H1 (cell line): ENCODE measurements at regions not wholly inside any gene's neighbourhood (a gene's known extent, or its start where the extent isn't known, plus 50 kb on each side); places are given as distances from the start of the nearest gene placed in this dataset.

Source experiments
- CTCF ChIA-PET: fragments of 300-600 bp; sonication (Branson Sonifier 250); formaldehyde crosslinking; loops from one replicate; lab custom pipeline; 2021; ENCODE audit not compliant: partially characterized antibody; lab: Charles Lee
- POLR2A ChIA-PET: fragments of 300-600 bp; sonication (Branson Sonifier 250); formaldehyde crosslinking; loops from one replicate; lab custom pipeline; 2021; ENCODE audit warnings: inconsistent platforms; ENCODE audit not compliant: partially characterized antibody; lab: Charles Lee
- DNase-seq, 2 experiments: peaks; one replicate each; pipeline versions ENCODE4 v3.0.0 to v3.0.0-alpha.2; 2010 to 2022; ENCODE audit warnings: low spot score in 2 of 2, low read depth in 1 of 2, mixed read lengths in 1 of 2
- FAIRE-seq: peaks from 2 replicates; lab custom pipeline; 2011; peaks lifted over from hg19 to GRCh38; lab: Jason Lieb, UNC
- H2AFZ ChIP-seq: 2 replicates; pipeline ENCODE4 v1.8.1; 2012; ENCODE audit warnings: low read length, inconsistent platforms
- H2AK5ac ChIP-seq: 2 replicates; pipeline ENCODE4 v1.6.1; 2013; ENCODE audit warnings: low read depth, low read length
- H2BK120ac ChIP-seq: replicated peaks from 2 replicates; pipeline ENCODE3; 2013; ENCODE audit warnings: low read depth, low read length, inconsistent platforms
- H2BK12ac ChIP-seq: 2 replicates; pipeline ENCODE4 v1.6.1; 2013; ENCODE audit warnings: low read depth, low read length
- H2BK15ac ChIP-seq: 2 replicates; pipeline ENCODE4 v1.6.1; 2013; ENCODE audit warnings: low read length
- H2BK20ac ChIP-seq: 2 replicates; pipeline ENCODE4 v1.6.1; 2013; ENCODE audit warnings: low read length
- H2BK5ac ChIP-seq: 2 replicates; pipeline ENCODE4 v1.6.1; 2013; ENCODE audit warnings: low read depth, low read length
- H3K14ac ChIP-seq: 2 replicates; pipeline ENCODE4 v1.6.1; 2013; ENCODE audit warnings: inconsistent platforms; ENCODE audit not compliant: insufficient read length
- H3K18ac ChIP-seq: 2 replicates; pipeline ENCODE4 v1.6.1; 2013; ENCODE audit warnings: low read length; ENCODE audit errors: extremely low read depth
- H3K23ac ChIP-seq: 2 replicates; pipeline ENCODE4 v1.6.1; 2013; ENCODE audit warnings: inconsistent platforms; ENCODE audit not compliant: insufficient read length
- H3K23me2 ChIP-seq: 2 replicates; pipeline ENCODE4 v1.6.1; 2013; ENCODE audit warnings: low read depth, low read length
- H3K27ac ChIP-seq: 2 replicates; pipeline ENCODE4 v1.6.1; 2011; ENCODE audit warnings: low read depth, low read length, inconsistent platforms
- H3K27me3 ChIP-seq, 4 experiments: replicated peaks in 1 of 4; 1 replicate in 1 of 4; 2 replicates in 3 of 4; pipeline versions ENCODE4 v1.6.1 to v1.8.1; 2011 to 2013; ENCODE audit warnings: low read length in 3 of 4, mild to moderate bottlenecking in 3 of 4, inconsistent platforms in 2 of 4, mixed read lengths in 2 of 4, moderate library complexity in 1 of 4; ENCODE audit not compliant: control insufficient read depth in 3 of 4, insufficient read depth in 3 of 4; ENCODE audit errors: extremely low read depth in 1 of 4
- H3K36me3 ChIP-seq, 4 experiments: 2 replicates each; pipeline versions ENCODE4 v1.6.1 to v1.8.1; 2011 to 2013; ENCODE audit warnings: mild to moderate bottlenecking in 4 of 4, low read length in 3 of 4, moderate library complexity in 2 of 4, control low read depth in 1 of 4, inconsistent platforms in 1 of 4; ENCODE audit not compliant: insufficient read depth in 4 of 4, control insufficient read depth in 2 of 4
- H3K4ac ChIP-seq: replicated peaks from 2 replicates; pipeline ENCODE3; 2013; ENCODE audit warnings: low read length, low read depth, mixed read lengths, inconsistent platforms; ENCODE audit not compliant: insufficient read length
- H3K4me1 ChIP-seq, 4 experiments: replicated peaks in 1 of 4; 1 replicate in 1 of 4; 2 replicates in 3 of 4; pipeline versions ENCODE4 v1.6.1 to v1.8.1; 2011 to 2013; ENCODE audit warnings: low read length in 3 of 4, inconsistent platforms in 2 of 4, mixed read lengths in 1 of 4; ENCODE audit not compliant: insufficient read depth in 4 of 4, control insufficient read depth in 3 of 4
- H3K4me2 ChIP-seq, 2 experiments: 2 replicates each; pipeline versions ENCODE4 v1.6.1 to v1.8.1; 2011 to 2013; ENCODE audit warnings: low read depth in 2 of 2, low read length in 2 of 2, control low read depth in 1 of 2, inconsistent platforms in 1 of 2, mild to moderate bottlenecking in 1 of 2; ENCODE audit not compliant: insufficient read depth in 1 of 2
- H3K4me3 ChIP-seq, 4 experiments: fragments of 200-600, 300-600 bp in 1 of 4; sonication (generic), shearing (Covaris generic), sonication (Bioruptor Twin) in 1 of 4; 2 replicates each; pipeline versions ENCODE4 v1.5.1 to v1.8.1; 2011 to 2016; ENCODE audit warnings: low read length in 4 of 4, low read depth in 3 of 4, control low read depth in 2 of 4, inconsistent platforms in 2 of 4, mild to moderate bottlenecking in 2 of 4, mixed read lengths in 1 of 4, moderate library complexity in 1 of 4; ENCODE audit not compliant: insufficient read depth in 2 of 4; ENCODE audit errors: extremely low read depth in 1 of 4
- H3K56ac ChIP-seq: replicated peaks from 2 replicates; pipeline ENCODE3; 2013; ENCODE audit warnings: low read depth, mild to moderate bottlenecking, mixed read lengths, low read length, inconsistent platforms; ENCODE audit not compliant: insufficient read length
- H3K79me1 ChIP-seq: 2 replicates; pipeline ENCODE4 v1.6.1; 2013; ENCODE audit warnings: low read depth, low read length, control low read depth
- H3K79me2 ChIP-seq, 2 experiments: 2 replicates each; pipeline versions ENCODE4 v1.6.1 to v1.8.1; 2012 to 2013; ENCODE audit warnings: low read length in 2 of 2, mild to moderate bottlenecking in 2 of 2, inconsistent platforms in 1 of 2; ENCODE audit not compliant: insufficient read depth in 2 of 2, control insufficient read depth in 1 of 2
- H3K9ac ChIP-seq, 4 experiments: replicated peaks in 1 of 4; 1 replicate in 1 of 4; 2 replicates in 3 of 4; pipeline versions ENCODE4 v1.6.1 to v1.8.1; 2011 to 2013; ENCODE audit warnings: low read depth in 3 of 4, low read length in 3 of 4, control low read depth in 2 of 4, mild to moderate bottlenecking in 2 of 4, moderate library complexity in 2 of 4, inconsistent platforms in 1 of 4; ENCODE audit errors: extremely low read depth in 1 of 4
- H3K9me3 ChIP-seq, 2 experiments: 2 replicates each; pipeline versions ENCODE4 v1.6.1 to v1.8.1; 2012 to 2013; ENCODE audit warnings: mild to moderate bottlenecking in 2 of 2, moderate library complexity in 2 of 2, control low read depth in 1 of 2, inconsistent platforms in 1 of 2, low read depth in 1 of 2, low read length in 1 of 2, mixed read lengths in 1 of 2; ENCODE audit not compliant: insufficient read depth in 2 of 2
- H4K20me1 ChIP-seq, 2 experiments: replicated peaks in 1 of 2; 2 replicates each; pipeline versions ENCODE3 to v1.8.1; 2011 to 2013; ENCODE audit warnings: inconsistent platforms in 2 of 2, low read length in 2 of 2, mild to moderate bottlenecking in 1 of 2; ENCODE audit not compliant: insufficient read depth in 2 of 2, control insufficient read depth in 1 of 2
- H4K5ac ChIP-seq: 2 replicates; pipeline ENCODE4 v1.6.1; 2013; ENCODE audit warnings: low read length, low read depth, mixed read lengths, inconsistent platforms; ENCODE audit not compliant: insufficient read length
- H4K8ac ChIP-seq: 2 replicates; pipeline ENCODE4 v1.8.0; 2013; ENCODE audit warnings: mild to moderate bottlenecking, moderate library complexity, low read length, inconsistent platforms; ENCODE audit not compliant: insufficient read depth; ENCODE audit errors: extremely low read depth
- H4K91ac ChIP-seq: replicated peaks from 2 replicates; pipeline ENCODE3; 2013; ENCODE audit warnings: low read length, mixed read lengths, inconsistent platforms; ENCODE audit not compliant: insufficient read length
- BCL11A ChIP-seq, 2 experiments: IDR thresholded peaks; one replicate each; pipeline ENCODE4 v1.6.1; 2011; ENCODE audit warnings: low read depth in 2 of 2, low read length in 2 of 2, mild to moderate bottlenecking in 2 of 2
- CBX8 ChIP-seq: fragments of 300-800, 300-1000 bp; sonication (generic); IDR thresholded peaks from 2 replicates; pipeline ENCODE4 v1.7.1; 2016; ENCODE audit warnings: low read depth, low read length, borderline replicate concordance
- CEBPB ChIP-seq: IDR thresholded peaks from 2 replicates; pipeline ENCODE4 v1.6.1; 2012; ENCODE audit warnings: low read depth, low read length
- CTBP2 ChIP-seq: IDR thresholded peaks from 2 replicates; pipeline ENCODE4 v1.7.0; 2011; ENCODE audit warnings: borderline replicate concordance, mild to moderate bottlenecking, moderate library complexity, mixed read lengths, low read length; ENCODE audit not compliant: insufficient read depth, insufficient read length
- GABPA ChIP-seq: IDR thresholded peaks from 2 replicates; pipeline ENCODE4 v1.6.1; 2011; ENCODE audit warnings: mild to moderate bottlenecking, low read length, moderate library complexity, borderline replicate concordance; ENCODE audit not compliant: insufficient read depth
- KDM1A ChIP-seq: fragments of 200-600, 300-600 bp; sonication (generic); IDR thresholded peaks from 2 replicates; pipeline ENCODE4 v1.7.1; 2016; ENCODE audit warnings: mild to moderate bottlenecking, low read length, borderline replicate concordance
- MAFK ChIP-seq: IDR thresholded peaks from 2 replicates; pipeline ENCODE4 v1.6.1; 2012; ENCODE audit warnings: low read depth, mild to moderate bottlenecking, improper control_type of control experiment, low read length
- POLR2A ChIP-seq, 2 experiments: IDR thresholded peaks; 1 replicate in 1 of 2; 2 replicates in 1 of 2; pipeline ENCODE4 v1.6.1; 2011; ENCODE audit warnings: low read depth in 2 of 2, low read length in 2 of 2, mild to moderate bottlenecking in 2 of 2; ENCODE audit errors: control extremely low read depth in 1 of 2
- SP1 ChIP-seq: IDR thresholded peaks from 2 replicates; pipeline ENCODE4 v1.6.1; 2011; ENCODE audit warnings: low read depth, low read length
- SP2 ChIP-seq: IDR thresholded peaks from 2 replicates; pipeline ENCODE4 v1.6.1; 2012; ENCODE audit warnings: mild to moderate bottlenecking, low read length, inconsistent platforms
- SP4 ChIP-seq: IDR thresholded peaks from 2 replicates; pipeline ENCODE4 v1.6.1; 2012; ENCODE audit warnings: low read length, inconsistent platforms
- SUZ12 ChIP-seq: fragments of 200-600 bp; sonication (generic); IDR thresholded peaks from 2 replicates; pipeline ENCODE4 v1.6.1; 2012; ENCODE audit warnings: mild to moderate bottlenecking, inconsistent platforms, low read length, moderate library complexity, mixed read lengths
- TAF7 ChIP-seq: optimal IDR thresholded peaks from 2 replicates; pipeline ENCODE3; 2011; ENCODE audit warnings: low read depth, mild to moderate bottlenecking, inconsistent platforms, low read length, moderate library complexity, borderline replicate concordance
- WGBS, 2 experiments: shearing (Covaris generic) in 1 of 2; methylation state at CpG; one replicate each; pipeline versions ENCODE4 v1.1.6 to v1.1.7; 2013 to 2015; ENCODE audit warnings: low lambda C conversion rate in 2 of 2, mixed read lengths in 2 of 2, inconsistent platforms in 1 of 2, low coverage in 1 of 2, missing lambda C conversion rate in 1 of 2; ENCODE audit not compliant: insufficient replicate concordance in 2 of 2, insufficient coverage in 1 of 2, insufficient read length in 1 of 2; ENCODE audit errors: extremely low coverage in 1 of 2, missing lambda C conversion rate in 1 of 2; 5-methylcytosine and 5-hydroxymethylcytosine counted together
- TF ChIP-seq, protein P1 (sequence below): IDR thresholded peaks from 2 replicates; pipeline ENCODE4 v1.6.1; 2011; ENCODE audit warnings: low read depth, mild to moderate bottlenecking, low read length; ENCODE audit not compliant: insufficient read depth
- TF ChIP-seq, protein P2 (sequence below): IDR thresholded peaks from 2 replicates; pipeline ENCODE4 v1.6.1; 2012; ENCODE audit warnings: inconsistent platforms

DNA sequence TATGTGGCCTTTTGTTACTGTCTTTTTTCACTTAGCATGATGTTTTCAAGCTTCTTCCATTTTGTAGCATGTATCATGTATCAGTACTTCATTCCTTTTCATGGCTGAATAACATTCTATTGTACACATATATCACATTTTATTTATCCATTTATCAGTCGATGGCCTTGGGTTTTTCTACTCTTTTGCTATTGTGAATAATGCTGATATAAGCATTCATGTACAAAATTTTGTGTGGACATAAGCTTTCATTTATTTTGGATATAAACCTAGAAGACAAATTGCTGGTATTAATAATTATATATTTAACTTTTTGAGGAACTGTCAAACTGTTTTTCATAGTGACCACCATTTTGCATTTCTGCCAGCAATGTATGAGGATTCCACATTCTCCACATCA lies 201.1 kb downstream of the ACTR3 start:
- WGBS, 2 experiments = 90% methylated on average over 1 of the region's 1 CpG; no CpG with 5 or more reads in 1 of the 2 experiments
- Histone ChIP-seq H3K4ac (no peak overlapping the region), H3K23me2 (no peaks in the 10 kb centered on the region), H3K79me2 (no peaks in the 10 kb centered on the region), H3K23ac (no peak overlapping the region), H3K27ac (no peak overlapping the region), H3K9me3 (no peaks in the 10 kb centered on the region), H4K20me1 (no peaks in the 10 kb centered on the region), H2AK5ac (no peak overlapping the region), H4K91ac (no peak overlapping the region), H3K4me2 (no peak overlapping the region), H2BK12ac (no peak overlapping the region), H2BK5ac (no peak overlapping the region), H3K4me1 (no peaks in the 10 kb centered on the region), H3K27me3 (no peaks in the 10 kb centered on the region), H2AFZ (no peak overlapping the region), H3K79me1 (no peaks in the 10 kb centered on the region), H4K8ac (no peak overlapping the region), H3K56ac (no peak overlapping the region), H3K36me3 (no peaks in the 10 kb centered on the region), H3K4me3 (no peak overlapping the region), H3K14ac (no peak overlapping the region), H2BK120ac (no peak overlapping the region), H4K5ac (no peak overlapping the region), H2BK20ac (no peak overlapping the region), H3K18ac (no peak overlapping the region), H2BK15ac (no peak overlapping the region), H3K9ac (no peak overlapping the region)
- ChIA-PET POLR2A (no interaction called here), CTCF (interaction anchor here (0.7 kb wide), 1 partner anchor 11 kb away, joined by 3 read pairs; no protein-coding TSS in a partner anchor)
- DNase-seq = no peak
- FAIRE-seq = no peak
- TF ChIP-seq CEBPB (no peak), BCL11A (IDR thresholded peaks at IDR 0.05; ENCODE audit: low read depth in 2 of 2, low read length in 2 of 2) (no peak), TAF7 (no peak), MAFK (no peak), CTBP2 (no peak), KDM1A (no peak), SUZ12 (no peak), SP2 (no peak), SP4 (no peak), POLR2A (IDR thresholded peaks at IDR 0.05; ENCODE audit: control extremely low read depth in 1 of 2, low read depth in 2 of 2, low read length in 2 of 2) (no peak), SP1 (no peak), CBX8 (no peak), GABPA (no peak)
- TF ChIP-seq, protein P1, sequence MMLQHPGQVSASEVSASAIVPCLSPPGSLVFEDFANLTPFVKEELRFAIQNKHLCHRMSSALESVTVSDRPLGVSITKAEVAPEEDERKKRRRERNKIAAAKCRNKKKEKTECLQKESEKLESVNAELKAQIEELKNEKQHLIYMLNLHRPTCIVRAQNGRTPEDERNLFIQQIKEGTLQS = no peak
- TF ChIP-seq, protein P2, sequence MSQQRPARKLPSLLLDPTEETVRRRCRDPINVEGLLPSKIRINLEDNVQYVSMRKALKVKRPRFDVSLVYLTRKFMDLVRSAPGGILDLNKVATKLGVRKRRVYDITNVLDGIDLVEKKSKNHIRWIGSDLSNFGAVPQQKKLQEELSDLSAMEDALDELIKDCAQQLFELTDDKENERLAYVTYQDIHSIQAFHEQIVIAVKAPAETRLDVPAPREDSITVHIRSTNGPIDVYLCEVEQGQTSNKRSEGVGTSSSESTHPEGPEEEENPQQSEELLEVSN = no peak
